ENCODE measurements at regions not wholly inside any gene's neighbourhood (a gene's known extent, or its start where the extent isn't known, plus 50 kb on each side); places are given as distances from the start of the nearest gene placed in this dataset.

DNA sequence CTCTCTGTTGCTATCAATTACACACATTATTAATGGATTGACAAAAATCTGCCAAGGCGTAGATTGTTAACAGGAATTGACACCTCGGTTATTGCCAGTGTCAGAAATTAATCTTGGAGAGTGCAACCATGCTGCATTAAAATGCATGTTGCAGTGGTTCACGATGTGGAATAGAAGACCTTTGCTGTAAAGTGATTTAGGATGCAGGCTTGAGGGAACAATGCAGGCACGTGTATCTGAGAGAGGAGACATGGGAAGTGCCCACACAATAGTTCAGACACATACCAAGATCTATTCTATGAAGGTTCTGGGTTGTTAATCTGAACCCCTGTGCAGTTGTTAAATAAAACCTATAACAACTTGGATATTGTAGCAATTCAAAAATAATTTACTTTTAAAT is 1032.8 kb upstream of the CDH8 start:
- no peaks in the 10 kb centered on the region for H3K27me3 Mint-ChIP-seq
- POLR2A ChIA-PET = no interaction called here
- DNase-seq = no peak
- H3K4me1 Mint-ChIP-seq = no peaks in the 10 kb centered on the region
- H3K27ac Mint-ChIP-seq = no peak overlapping the region
- no peak overlapping the region for H3K4me3 Mint-ChIP-seq
- peaks cover 7 to 60% (median 26%) of the 10 kb centered on the region in 9 donors for H3K9me3 Mint-ChIP-seq
- H3K36me3 Mint-ChIP-seq = peaks cover 0 to 4% (median 0%) of the 10 kb centered on the region in 3 donors
- ATAC-seq = no peak

DNA sequence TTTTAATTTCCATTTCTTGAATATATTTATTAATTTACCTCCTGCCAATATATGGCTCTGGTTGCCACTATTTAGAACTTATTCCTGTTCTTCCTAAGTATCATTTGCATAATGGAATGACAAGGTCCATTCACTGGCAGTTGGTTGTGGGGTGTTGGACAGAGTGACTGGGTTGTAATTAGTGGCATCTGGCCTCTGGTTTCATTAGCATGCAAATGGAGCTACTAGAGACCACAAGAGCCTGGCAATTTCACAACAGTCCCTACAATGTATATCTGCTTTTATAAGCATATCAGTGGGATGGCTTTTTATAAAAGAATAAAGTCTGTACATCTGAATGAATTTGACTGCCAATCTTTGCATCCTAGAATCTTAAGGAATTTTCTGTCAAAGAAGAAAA is 1030.9 kb upstream of the CDH8 start:
- POLR2A ChIA-PET = no interaction called here
- Mint-ChIP-seq H3K27ac (no peak overlapping the region), H3K4me1 (no peaks in the 10 kb centered on the region), H3K9me3 (peaks cover 5 to 52% (median 19%) of the 10 kb centered on the region in 9 donors), H3K27me3 (no peaks in the 10 kb centered on the region), H3K36me3 (peaks cover 0 to 4% (median 0%) of the 10 kb centered on the region in 3 donors), H3K4me3 (no peak overlapping the region)
- DNase-seq (no peak), ATAC-seq (no peak)

GRCh38 chr16:63066552-63066951 is 1030.3 kb upstream of the CDH8 start:
- Mint-ChIP-seq H3K4me3 (no peak overlapping the region), H3K9me3 (peaks cover 5 to 52% (median 14%) of the 10 kb centered on the region in 9 donors), H3K36me3 (peaks cover 0 to 4% (median 0%) of the 10 kb centered on the region in 3 donors), H3K4me1 (no peaks in the 10 kb centered on the region), H3K27me3 (no peaks in the 10 kb centered on the region), H3K27ac (no peak overlapping the region)
- DNase-seq (no peak), ATAC-seq (no peak)
- POLR2A ChIA-PET = no interaction called here

GRCh38 chr16:63061319-63061718 is 1025.1 kb upstream of the CDH8 start:
- Mint-ChIP-seq H3K27me3 (no peaks in the 10 kb centered on the region), H3K9me3 (peaks cover 3 to 61% (median 19%) of the 10 kb centered on the region in 9 donors), H3K27ac (no peak overlapping the region), H3K4me1 (no peaks in the 10 kb centered on the region), H3K36me3 (peaks cover 0 to 6% (median 0%) of the 10 kb centered on the region in 3 donors), H3K4me3 (peak overlapping the region in 1 of 10 donors; percentile 58)
- ATAC-seq (no peak), DNase-seq (no peak)
- POLR2A ChIA-PET = no interaction called here

DNA sequence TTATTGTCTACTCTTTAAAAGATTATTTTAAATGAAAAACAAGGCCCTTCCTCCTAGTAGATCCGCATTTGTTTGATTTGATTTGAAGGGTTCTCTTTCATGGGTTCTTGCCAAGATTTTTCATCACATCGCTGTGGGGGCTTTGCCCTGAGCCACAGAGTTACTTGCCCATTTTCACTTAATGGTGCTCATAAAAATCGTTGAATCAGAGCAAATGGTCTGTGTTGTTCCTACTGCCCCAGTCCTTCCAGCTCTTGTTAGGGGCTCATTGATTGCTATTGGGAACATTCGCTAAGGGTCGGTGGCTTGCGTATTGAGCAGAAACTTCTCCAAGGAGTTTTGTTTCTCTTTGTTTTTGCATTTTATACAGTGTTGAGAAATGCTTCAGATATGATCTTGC is 1023.4 kb upstream of the CDH8 start:
- ATAC-seq (no peak), DNase-seq (no peak)
- H3K36me3 Mint-ChIP-seq = peaks cover 0 to 6% (median 0%) of the 10 kb centered on the region in 3 donors
- H3K9me3 Mint-ChIP-seq = peaks cover 0 to 47% (median 16%) of the 10 kb centered on the region in 9 donors
- POLR2A ChIA-PET = no interaction called here
- H3K27me3 Mint-ChIP-seq = no peaks in the 10 kb centered on the region
- no peak overlapping the region for H3K27ac Mint-ChIP-seq
- H3K4me1 Mint-ChIP-seq = no peaks in the 10 kb centered on the region
- H3K4me3 Mint-ChIP-seq = no peak overlapping the region

DNA sequence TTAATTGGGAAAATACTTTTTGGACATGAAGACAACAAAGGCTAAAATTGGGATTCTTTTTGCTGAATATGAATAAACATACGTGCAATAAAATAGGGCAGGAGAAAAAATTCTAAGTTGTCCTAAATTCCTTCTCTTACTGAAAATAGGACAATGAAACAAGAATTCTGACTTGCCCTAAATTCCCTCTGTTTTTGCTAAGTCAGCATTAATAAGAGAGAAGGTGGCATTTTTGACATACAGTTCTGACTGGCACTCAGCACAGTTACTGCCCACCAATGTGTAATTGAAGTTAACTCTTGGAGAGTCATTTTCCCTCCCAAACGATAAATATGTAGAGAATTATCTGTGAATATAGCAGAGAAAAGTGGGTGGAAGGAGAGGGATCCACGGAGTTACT is 1021.1 kb upstream of the CDH8 start:
- POLR2A ChIA-PET = no interaction called here
- ATAC-seq (no peak), DNase-seq (no peak)
- H3K27ac Mint-ChIP-seq = no peak overlapping the region
- H3K4me1 Mint-ChIP-seq = no peaks in the 10 kb centered on the region
- peaks cover 0 to 47% (median 15%) of the 10 kb centered on the region in 9 donors for H3K9me3 Mint-ChIP-seq
- no peak overlapping the region for H3K4me3 Mint-ChIP-seq
- peaks cover 0 to 6% (median 0%) of the 10 kb centered on the region in 3 donors for H3K36me3 Mint-ChIP-seq
- no peaks in the 10 kb centered on the region for H3K27me3 Mint-ChIP-seq

GRCh38 chr16:63050391-63050790 is 1014.2 kb upstream of the CDH8 start:
- peaks cover 0 to 2% (median 0%) of the 10 kb centered on the region in 4 donors for H3K4me1 Mint-ChIP-seq
- no peaks in the 10 kb centered on the region for H3K27me3 Mint-ChIP-seq
- no peak overlapping the region for H3K4me3 Mint-ChIP-seq
- ATAC-seq (no peak), DNase-seq (no peak)
- POLR2A ChIA-PET = no interaction called here
- H3K27ac Mint-ChIP-seq = no peak overlapping the region
- peaks cover 0 to 9% (median 0%) of the 10 kb centered on the region in 3 donors for H3K36me3 Mint-ChIP-seq
- peaks cover 0 to 40% (median 11%) of the 10 kb centered on the region in 9 donors for H3K9me3 Mint-ChIP-seq

- Mint-ChIP-seq H3K27me3 (no peaks in the 10 kb centered on the region), H3K27ac (no peak overlapping the region), H3K9me3 (peaks cover 0 to 46% (median 13%) of the 10 kb centered on the region in 9 donors), H3K4me1 (no peaks in the 10 kb centered on the region), H3K36me3 (no peaks in the 10 kb centered on the region), H3K4me3 (no peak overlapping the region)
- ATAC-seq (no peak), DNase-seq (no peak)
- POLR2A ChIA-PET = no interaction called here
Measured at GRCh38 chr16:63038397-63039106, 1002.3 kb upstream of the CDH8 start.

DNA sequence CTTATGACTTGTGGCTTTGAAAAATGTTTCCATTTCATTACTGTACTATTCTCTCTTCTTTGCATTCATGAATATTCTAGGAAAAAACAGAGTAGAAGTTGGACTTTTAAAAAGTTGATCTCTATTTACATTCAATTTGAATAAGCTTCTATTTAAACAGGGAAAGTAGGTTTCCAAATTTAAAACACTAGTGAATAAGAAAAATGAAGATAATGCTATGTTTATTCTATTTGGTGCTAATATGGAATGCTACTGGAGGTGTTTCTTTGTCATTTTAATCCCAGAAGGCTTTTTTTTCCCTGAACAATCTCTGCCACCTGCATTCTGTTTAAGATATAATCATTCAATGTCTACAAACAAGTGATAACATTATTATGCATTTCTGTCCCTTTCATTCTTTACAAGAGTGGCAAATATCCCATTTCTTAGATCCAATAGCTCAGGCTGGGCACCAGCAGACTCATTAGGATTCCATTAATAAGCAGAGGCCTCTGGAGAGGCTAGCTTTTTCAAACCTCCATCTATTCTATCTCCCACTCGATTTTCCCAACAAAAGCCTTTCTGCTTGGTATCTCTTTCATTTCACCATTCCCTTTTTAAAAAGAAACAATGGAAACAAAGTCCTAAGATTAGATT is 1001.6 kb upstream of the CDH8 start:
- no peak overlapping the region for H3K27ac Mint-ChIP-seq
- no peak for ATAC-seq
- H3K9me3 Mint-ChIP-seq = peaks cover 0 to 52% (median 13%) of the 10 kb centered on the region in 9 donors

DNA sequence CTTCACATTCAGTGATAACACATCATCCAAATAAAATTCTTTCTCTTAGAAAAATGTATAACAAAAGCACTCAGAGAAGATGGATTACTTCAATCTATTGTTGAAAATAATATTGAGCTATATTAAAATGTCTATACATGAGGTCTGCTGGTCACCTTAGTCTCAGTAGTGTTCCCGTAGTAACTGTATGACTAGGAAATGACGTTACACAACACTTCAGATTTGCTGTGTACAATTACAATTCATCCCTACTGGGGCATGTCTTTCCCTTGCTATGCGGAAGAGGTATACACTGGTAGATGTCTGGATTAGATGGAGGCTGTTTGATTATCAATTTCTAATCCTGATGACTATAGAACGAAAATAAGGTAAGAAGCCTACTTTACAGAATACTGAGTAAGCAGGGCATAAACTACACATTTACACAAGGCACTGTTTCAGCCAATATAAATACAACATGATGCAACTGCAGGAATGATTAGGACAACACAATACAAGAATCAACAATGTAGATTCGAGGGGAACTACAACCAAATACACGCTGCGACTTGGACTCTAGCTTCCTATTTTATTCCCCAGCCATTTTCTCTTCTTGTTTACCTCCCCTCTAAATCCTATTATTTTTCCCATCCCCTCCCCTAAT is 982.5 kb upstream of the CDH8 start:
- Mint-ChIP-seq H3K36me3 (no peaks in the 10 kb centered on the region), H3K4me1 (no peaks in the 10 kb centered on the region)

More for the DNA sequence above, 1001.6 kb upstream of the CDH8 start:
- Mint-ChIP-seq H3K4me3 (no peak overlapping the region), H3K4me1 (no peaks in the 10 kb centered on the region), H3K27me3 (no peaks in the 10 kb centered on the region), H3K36me3 (no peaks in the 10 kb centered on the region)
- no peak for DNase-seq
- POLR2A ChIA-PET = no interaction called here

DNA sequence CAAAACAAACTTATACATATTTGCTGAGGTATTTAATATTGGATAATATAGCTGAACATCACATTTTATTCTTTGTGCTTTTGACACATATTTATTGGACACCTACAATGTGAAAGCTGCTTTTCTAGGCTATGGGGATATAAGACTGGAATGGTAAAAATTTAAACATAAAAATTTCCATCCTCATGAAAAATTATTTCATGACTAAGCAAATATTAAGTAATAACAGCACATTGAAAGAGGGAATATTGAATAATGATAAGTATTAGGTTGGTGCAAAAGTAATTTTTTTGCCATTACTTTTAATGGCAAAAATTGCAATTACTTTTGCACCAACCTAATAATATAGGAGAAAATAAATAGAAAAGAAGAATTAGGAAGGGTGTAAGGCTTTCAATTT is 972.5 kb upstream of the CDH8 start:
- H3K36me3 Mint-ChIP-seq = no peaks in the 10 kb centered on the region
- POLR2A ChIA-PET = no interaction called here
- no peaks in the 10 kb centered on the region for H3K4me1 Mint-ChIP-seq
- H3K4me3 Mint-ChIP-seq = no peak overlapping the region
- peaks cover 11 to 46% (median 16%) of the 10 kb centered on the region in 9 donors for H3K9me3 Mint-ChIP-seq
- no peak overlapping the region for H3K27ac Mint-ChIP-seq
- DNase-seq (no peak), ATAC-seq (no peak)
- no peaks in the 10 kb centered on the region for H3K27me3 Mint-ChIP-seq

More for the DNA sequence above, 982.5 kb upstream of the CDH8 start:
- Mint-ChIP-seq H3K4me3 (no peak overlapping the region), H3K27ac (no peak overlapping the region), H3K27me3 (no peaks in the 10 kb centered on the region), H3K9me3 (peaks cover 6 to 50% (median 10%) of the 10 kb centered on the region in 9 donors)
- ATAC-seq (no peak), DNase-seq (no peak)
- POLR2A ChIA-PET = no interaction called here

DNA sequence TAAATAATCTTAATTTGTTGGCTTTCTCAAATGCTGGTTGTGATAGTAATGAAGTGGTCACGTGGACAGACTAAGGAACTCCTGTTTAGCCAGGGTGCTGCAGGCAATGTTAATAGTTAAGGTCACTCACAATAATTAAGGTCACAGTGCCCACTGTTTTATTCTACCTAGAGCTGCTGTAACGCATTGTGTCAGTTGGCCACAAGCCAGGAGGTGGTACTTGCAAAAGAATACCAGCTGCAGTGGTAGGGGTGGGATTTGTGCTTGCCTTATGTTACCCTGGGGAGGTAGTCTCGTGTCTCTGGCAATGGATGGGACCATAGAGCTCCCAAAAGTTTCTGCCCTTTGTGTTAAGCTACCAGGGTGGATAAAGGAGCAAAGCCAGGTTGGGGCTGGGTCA is 969.1 kb upstream of the CDH8 start:
- H3K4me1 Mint-ChIP-seq = no peaks in the 10 kb centered on the region
- no peak overlapping the region for H3K4me3 Mint-ChIP-seq
- H3K27me3 Mint-ChIP-seq = no peaks in the 10 kb centered on the region
- no peak overlapping the region for H3K27ac Mint-ChIP-seq
- peaks cover 11 to 56% (median 21%) of the 10 kb centered on the region in 9 donors for H3K9me3 Mint-ChIP-seq
- peaks cover 0 to 7% (median 0%) of the 10 kb centered on the region in 3 donors for H3K36me3 Mint-ChIP-seq
- POLR2A ChIA-PET = no interaction called here
- DNase-seq = no peak
- no peak for ATAC-seq

DNA sequence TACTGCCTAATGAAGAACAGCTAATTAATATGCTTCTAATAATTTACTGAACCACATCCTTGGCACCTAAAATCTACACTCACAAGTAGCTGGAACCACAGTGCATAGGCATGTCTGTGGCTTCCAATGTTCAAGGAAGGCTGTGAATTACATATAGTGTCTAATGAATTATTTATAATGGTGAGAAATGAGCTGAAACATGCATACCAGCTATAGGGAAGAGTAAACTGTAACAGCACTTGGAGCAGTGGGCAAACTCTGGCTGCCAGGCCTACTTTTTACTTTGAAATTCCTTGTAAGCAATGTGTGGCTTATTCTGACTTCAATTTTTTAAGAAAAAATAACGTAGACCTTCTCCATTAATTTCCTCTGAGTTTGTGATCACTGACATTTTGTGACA is 953.2 kb upstream of the CDH8 start:
- Mint-ChIP-seq H3K4me1 (no peaks in the 10 kb centered on the region), H3K27me3 (no peaks in the 10 kb centered on the region), H3K27ac (no peak overlapping the region), H3K9me3 (peaks cover 0 to 38% (median 19%) of the 10 kb centered on the region in 9 donors), H3K36me3 (no peaks in the 10 kb centered on the region), H3K4me3 (no peak overlapping the region)
- no peak for ATAC-seq
- POLR2A ChIA-PET = no interaction called here
- DNase-seq = no peak
